C4-2B (cell line): ENCODE measurements at regions not wholly inside any gene's neighbourhood (a gene's known extent, or its start where the extent isn't known, plus 50 kb on each side); places are given as distances from the start of the nearest gene placed in this dataset.
"Not testable (repeated sequence)": the region's sequence is repeated elsewhere in the genome, so short reads cannot be mapped to it uniquely, and the experiment has no call there.

ENCODE experiments used
- H3K27ac ChIP-seq: fragments of 450-650 bp; 2 replicates; pipeline ENCODE4 v1.5.1; 2017
- ZFX ChIP-seq: fragments of 450-650 bp; IDR thresholded peaks from 2 replicates; pipeline ENCODE4 v1.6.1; 2017
- TF ChIP-seq, protein P1 (sequence below): fragments of 450-650 bp; conservative IDR thresholded peaks from 2 replicates; pipeline ENCODE4 v1.5.1; 2017; ENCODE audit warnings: mild to moderate bottlenecking

DNA sequence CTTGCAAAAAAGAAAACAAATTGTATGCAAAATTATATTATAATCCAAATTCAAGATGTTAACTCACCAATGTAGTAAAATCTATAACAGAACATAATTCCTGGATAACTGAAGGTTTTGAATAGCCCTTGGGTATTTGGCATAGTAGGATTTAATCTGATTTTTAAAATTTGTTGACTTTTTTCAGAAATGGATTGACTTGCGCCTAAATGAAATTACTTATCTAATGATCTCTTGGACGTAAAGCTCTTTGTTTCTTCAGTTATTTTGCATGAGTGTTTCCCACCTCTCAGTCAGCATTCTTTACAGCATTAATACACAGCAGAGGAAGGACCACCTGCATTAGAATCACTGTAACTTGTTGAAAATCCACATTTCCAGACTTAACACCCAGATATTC is 169.6 kb downstream of the SEPTIN7 start:
- H3K27ac ChIP-seq: no peak overlapping the region
- TF ChIP-seq ZFX: no peak
- TF ChIP-seq, protein P1, sequence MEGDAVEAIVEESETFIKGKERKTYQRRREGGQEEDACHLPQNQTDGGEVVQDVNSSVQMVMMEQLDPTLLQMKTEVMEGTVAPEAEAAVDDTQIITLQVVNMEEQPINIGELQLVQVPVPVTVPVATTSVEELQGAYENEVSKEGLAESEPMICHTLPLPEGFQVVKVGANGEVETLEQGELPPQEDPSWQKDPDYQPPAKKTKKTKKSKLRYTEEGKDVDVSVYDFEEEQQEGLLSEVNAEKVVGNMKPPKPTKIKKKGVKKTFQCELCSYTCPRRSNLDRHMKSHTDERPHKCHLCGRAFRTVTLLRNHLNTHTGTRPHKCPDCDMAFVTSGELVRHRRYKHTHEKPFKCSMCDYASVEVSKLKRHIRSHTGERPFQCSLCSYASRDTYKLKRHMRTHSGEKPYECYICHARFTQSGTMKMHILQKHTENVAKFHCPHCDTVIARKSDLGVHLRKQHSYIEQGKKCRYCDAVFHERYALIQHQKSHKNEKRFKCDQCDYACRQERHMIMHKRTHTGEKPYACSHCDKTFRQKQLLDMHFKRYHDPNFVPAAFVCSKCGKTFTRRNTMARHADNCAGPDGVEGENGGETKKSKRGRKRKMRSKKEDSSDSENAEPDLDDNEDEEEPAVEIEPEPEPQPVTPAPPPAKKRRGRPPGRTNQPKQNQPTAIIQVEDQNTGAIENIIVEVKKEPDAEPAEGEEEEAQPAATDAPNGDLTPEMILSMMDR: no peak

- TF ChIP-seq, protein P1: no peak
- no peak for TF ChIP-seq ZFX
- H3K27ac ChIP-seq: no peak overlapping the region
These were observed 170.5 kb downstream of the SEPTIN7 start for GRCh38 chr7:35971133-35971891.

DNA sequence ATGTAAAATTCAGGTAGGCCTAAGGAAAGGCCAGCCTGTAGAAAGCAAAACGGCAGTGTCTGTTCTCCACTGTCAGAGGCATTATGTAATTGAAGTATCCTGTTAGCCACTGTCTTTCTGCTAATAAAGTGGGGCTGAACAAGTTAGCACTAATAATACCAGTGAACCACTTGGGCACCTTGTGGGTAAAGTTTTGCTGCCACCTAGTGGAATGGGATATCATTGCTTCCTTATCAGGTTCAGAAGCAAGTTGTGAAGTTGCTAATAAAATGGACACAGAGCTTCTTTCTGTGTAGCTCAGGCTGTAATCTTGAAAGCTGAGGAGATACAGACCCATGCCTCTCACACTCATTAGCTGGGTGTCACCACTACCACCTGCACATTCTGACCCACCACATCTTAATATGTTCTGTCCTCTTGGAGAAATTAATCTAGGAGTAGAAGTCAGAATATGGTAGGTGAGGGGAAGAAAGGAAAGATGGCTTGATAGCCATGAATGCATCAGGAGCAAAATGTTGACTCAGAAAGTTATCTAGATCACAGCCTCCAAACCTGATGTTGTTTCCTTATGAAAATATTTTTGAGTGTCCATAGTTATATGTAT is 175.1 kb downstream of the SEPTIN7 start:
- H3K27ac ChIP-seq: no peak overlapping the region

DNA sequence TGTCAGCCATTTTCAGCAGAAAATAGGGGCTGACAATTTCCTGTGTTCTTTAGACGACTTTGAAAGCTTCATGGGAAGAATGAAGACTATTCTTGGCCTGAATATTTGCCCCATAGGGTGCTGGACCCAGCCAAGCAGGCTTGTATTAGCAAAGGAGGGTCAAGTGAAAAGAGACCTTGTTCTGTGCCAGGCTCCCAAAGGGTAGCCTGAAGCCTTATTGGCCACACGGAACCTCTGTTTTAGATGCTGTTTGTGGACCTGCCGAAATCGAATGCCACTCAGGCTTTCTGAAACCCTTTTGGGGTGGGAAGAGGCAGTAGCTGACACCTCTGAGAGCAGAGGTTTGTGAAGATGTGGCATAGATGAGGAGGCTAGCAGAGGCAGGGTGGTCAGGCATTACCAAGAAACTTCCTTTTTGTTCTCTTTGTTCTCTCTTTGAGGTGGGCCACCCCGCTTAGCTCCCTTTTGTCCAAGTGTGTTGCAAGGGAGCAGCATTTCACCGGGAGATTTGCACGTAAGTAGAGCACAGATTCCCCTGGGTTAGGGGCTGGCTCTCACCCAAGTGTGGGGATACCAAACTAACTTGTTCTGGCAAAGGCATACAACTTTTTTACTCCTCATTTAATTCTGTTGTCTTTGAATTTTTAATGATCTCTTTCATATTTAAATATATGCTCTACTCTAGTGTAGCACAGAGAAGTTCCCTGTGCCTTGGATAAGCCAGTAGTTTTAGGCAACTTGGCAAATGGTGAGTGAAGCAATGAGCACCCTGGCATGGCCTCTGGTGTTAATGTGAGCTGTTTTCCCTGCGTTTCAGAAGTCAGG is 174.0 kb upstream of the EEPD1 start:
- not testable (repeated sequence) for H3K27ac ChIP-seq

More for the DNA sequence above, 175.1 kb downstream of the SEPTIN7 start:
- TF ChIP-seq ZFX: no peak
- TF ChIP-seq, protein P1: peak; percentile 91

GRCh38 chr7:35982600-35982999 is 170.5 kb upstream of the EEPD1 start:
- H3K27ac ChIP-seq: no peak overlapping the region
- TF ChIP-seq ZFX: no peak
- TF ChIP-seq, protein P1: no peak

DNA sequence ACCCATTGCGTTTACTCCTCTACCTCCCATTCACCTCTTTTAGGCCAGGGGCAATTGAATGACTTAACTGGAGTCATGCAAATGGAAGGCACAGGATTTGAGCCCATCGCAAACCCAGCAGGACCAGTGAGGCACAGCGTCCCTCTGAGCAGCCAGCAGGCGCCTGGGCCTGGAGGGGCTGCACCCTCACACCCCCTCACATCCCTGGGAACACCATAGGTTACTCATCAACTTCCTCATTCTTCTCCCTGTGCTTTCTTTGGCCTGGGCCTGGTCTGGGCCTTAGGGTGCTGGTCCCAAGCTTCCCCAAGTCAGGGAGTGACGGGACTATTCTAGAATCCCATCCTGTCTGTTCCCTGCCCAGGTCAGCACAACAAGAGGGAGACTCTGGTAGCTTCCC is 169.4 kb upstream of the EEPD1 start:
- TF ChIP-seq, protein P1: no peak
- no peak for TF ChIP-seq ZFX
- no peak overlapping the region for H3K27ac ChIP-seq

GRCh38 chr7:35985126-35985754 is 167.8 kb upstream of the EEPD1 start:
- TF ChIP-seq, protein P1: peak; percentile 93
- no peak for TF ChIP-seq ZFX
- no peak overlapping the region for H3K27ac ChIP-seq
